SH-SY5Y (cell line): ENCODE measurements at regions not wholly inside any gene's neighbourhood (a gene's known extent, or its start where the extent isn't known, plus 50 kb on each side); places are given as distances from the start of the nearest gene placed in this dataset.

ENCODE experiments used
- GATA2 ChIP-seq: IDR thresholded peaks from 2 replicates; pipeline ENCODE4 v1.6.1; 2011; ENCODE audit warnings: mild to moderate bottlenecking, low read depth, low read length
- GATA3 ChIP-seq: IDR thresholded peaks from 2 replicates; pipeline ENCODE4 v1.6.1; 2011; ENCODE audit warnings: low read depth, mild to moderate bottlenecking, low read length, moderate library complexity

DNA sequence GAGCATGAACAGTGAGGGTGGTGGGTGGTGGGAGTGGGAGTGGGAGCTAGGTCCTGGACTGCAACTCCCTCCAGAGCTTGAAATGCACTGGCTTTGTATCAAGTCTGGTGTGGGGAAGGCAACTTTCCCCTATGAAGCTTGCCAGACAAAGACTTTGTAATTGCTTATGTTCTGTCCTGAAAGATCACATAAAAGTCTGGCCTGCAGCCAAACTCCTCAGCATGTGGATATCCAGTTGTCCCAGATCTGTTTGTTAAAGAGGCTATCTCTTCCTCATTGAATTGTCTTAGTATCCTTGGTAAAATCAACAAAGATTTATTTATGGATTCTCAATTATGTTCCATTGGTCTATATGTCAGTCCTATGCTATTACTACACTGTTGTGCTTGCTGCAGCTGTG, 607.9 kb downstream of the GLUD2 start:
- TF ChIP-seq GATA2: no peak
- TF ChIP-seq GATA3: no peak
